A549 (cell line): ENCODE measurements at regions not wholly inside any gene's neighbourhood (a gene's known extent, or its start where the extent isn't known, plus 50 kb on each side); places are given as distances from the start of the nearest gene placed in this dataset.

Source experiments
- ATAC-seq, 2 experiments: fragments of 200-7000 bp in 1 of 2; fragments of >200 bp in 1 of 2; cut with Nextera tagmentation in 1 of 2; cut with Tn5 transposase in 1 of 2; 3 replicates each; pipeline versions ENCODE4 v1.8.0 to v1.9.1; 2018 to 2020; ENCODE audit warnings: mild to moderate bottlenecking in 1 of 2, moderate library complexity in 1 of 2
- CTCF ChIA-PET: fragments of 300-600 bp; sonication (Branson Sonifier 250); formaldehyde crosslinking; extraction: SDS; loops from one replicate; lab custom pipeline; 2021; ENCODE audit warnings: antibody characterized with exemption, inconsistent platforms; lab: Yijun Ruan, JAX
- POLR2A ChIA-PET: fragments of 350-600 bp; formaldehyde crosslinking; extraction: SDS; loops from one replicate; lab custom pipeline; 2021; ENCODE audit warnings: antibody characterized with exemption, inconsistent platforms; lab: Yijun Ruan, JAX
- DNase-seq, 2 experiments: peaks; one replicate each; pipeline versions ENCODE4 v3.0.0 to v3.0.0-alpha.2; 2011 to 2016; ENCODE audit warnings: low read depth in 1 of 2, low spot score in 1 of 2
- FAIRE-seq: peaks from 2 replicates; lab custom pipeline; 2011; peaks lifted over from hg19 to GRCh38; lab: Jason Lieb, UNC
- H3K27ac ChIP-seq, 2 experiments: fragments of >200 bp; sonication (Bioruptor Twin); formaldehyde crosslinking; 3 replicates each; pipeline ENCODE4 v1.5.1; 2016 to 2017
- H3K4me1 ChIP-seq: fragments of >200 bp; sonication (Bioruptor Twin); formaldehyde crosslinking; 3 replicates; pipeline ENCODE4 v1.6.1; 2016
- H3K4me2 ChIP-seq: fragments of >200 bp; sonication (Bioruptor Twin); formaldehyde crosslinking; 3 replicates; pipeline ENCODE4 v1.6.1; 2016
- H3K4me3 ChIP-seq: fragments of >200 bp; sonication (Bioruptor Twin); formaldehyde crosslinking; 3 replicates; pipeline ENCODE4 v1.5.1; 2016
- H3K9me3 ChIP-seq: fragments of >200 bp; sonication (Bioruptor Twin); formaldehyde crosslinking; 3 replicates; pipeline ENCODE4 v1.6.1; 2016
- BHLHE40 ChIP-seq: IDR thresholded peaks from 2 replicates; pipeline ENCODE4 v1.6.1; 2012; ENCODE audit warnings: low read depth, low read length, inconsistent platforms
- CHD4 ChIP-seq: fragments of 200-600 bp; sonication (generic); IDR thresholded peaks from 2 replicates; pipeline ENCODE4 v1.6.1; 2016; ENCODE audit warnings: antibody characterized with exemption, mild to moderate bottlenecking, borderline replicate concordance
- CTCF ChIP-seq: fragments of >200 bp; sonication (Bioruptor Twin); formaldehyde crosslinking; IDR thresholded peaks from 3 replicates; pipeline ENCODE4 v1.5.1; 2016
- ELK1 ChIP-seq: fragments of 150-350 bp; IDR thresholded peaks from 2 replicates; pipeline ENCODE4 v1.6.1; 2014; ENCODE audit warnings: low read depth, mild to moderate bottlenecking, low read length
- EP300 ChIP-seq, 2 experiments: fragments of >200 bp; sonication (Bioruptor Twin); formaldehyde crosslinking; IDR thresholded peaks; 2 replicates in 1 of 2; 3 replicates in 1 of 2; pipeline ENCODE4 v1.6.1; 2016 to 2017
- HES2 ChIP-seq: fragments of >200 bp; sonication (Bioruptor Twin); formaldehyde crosslinking; IDR thresholded peaks from 2 replicates; pipeline ENCODE4 v1.6.1; 2016
- HMGXB4 ChIP-seq: fragments of 250-450 bp; sonication (Bioruptor Pico); IDR thresholded peaks from 2 replicates; pipeline ENCODE4 v1.5.0; 2021; ENCODE audit warnings: mild to moderate bottlenecking, moderate library complexity, borderline replicate concordance
- HOXA7 ChIP-seq: fragments of 250-450 bp; sonication (Bioruptor Pico); IDR thresholded peaks from 2 replicates; pipeline ENCODE4 v1.5.0; 2020; ENCODE audit warnings: mild to moderate bottlenecking, moderate library complexity
- HOXB5 ChIP-seq: fragments of 250-450 bp; sonication (Bioruptor Pico); IDR thresholded peaks from 2 replicates; pipeline ENCODE4 v1.5.0; 2020; ENCODE audit warnings: mild to moderate bottlenecking, moderate library complexity
- JUN ChIP-seq, 2 experiments: fragments of >200 bp; sonication (Bioruptor Twin); formaldehyde crosslinking; IDR thresholded peaks; 2 replicates in 1 of 2; 3 replicates in 1 of 2; pipeline ENCODE4 v1.6.1; 2016 to 2017
- JUNB ChIP-seq: fragments of >200 bp; sonication (Bioruptor Twin); formaldehyde crosslinking; IDR thresholded peaks from 2 replicates; pipeline ENCODE4 v1.6.1; 2016
- MYC ChIP-seq: IDR thresholded peaks from 2 replicates; pipeline ENCODE4 v1.6.1; 2012; ENCODE audit warnings: mild to moderate bottlenecking, inconsistent platforms, low read length, improper control_type of control experiment, borderline replicate concordance
- NFE2L2 ChIP-seq: fragments of 150-350 bp; conservative IDR thresholded peaks from 2 replicates; pipeline ENCODE4 v1.6.1; 2014; ENCODE audit warnings: low read length
- NPAS2 ChIP-seq: fragments of 250-450 bp; sonication (Bioruptor Pico); IDR thresholded peaks from 2 replicates; pipeline ENCODE4 v1.8.0; 2022; ENCODE audit warnings: mild to moderate bottlenecking, moderate library complexity, borderline replicate concordance
- NR3C1 ChIP-seq: fragments of >200 bp; sonication (Bioruptor Twin); formaldehyde crosslinking; IDR thresholded peaks from 3 replicates; pipeline ENCODE4 v1.6.1; 2017
- RARB ChIP-seq: fragments of 250-450 bp; sonication (Bioruptor Pico); IDR thresholded peaks from 2 replicates; pipeline ENCODE4 v1.8.0; 2021; ENCODE audit warnings: mild to moderate bottlenecking, moderate library complexity
- RNF2 ChIP-seq: fragments of 200-600 bp; sonication (generic); IDR thresholded peaks from 2 replicates; pipeline ENCODE4 v1.6.1; 2016; ENCODE audit warnings: low read depth, mild to moderate bottlenecking, antibody characterized with exemption, moderate library complexity, borderline replicate concordance
- SMC3 ChIP-seq: fragments of >200 bp; sonication (Bioruptor Twin); formaldehyde crosslinking; IDR thresholded peaks from 3 replicates; pipeline ENCODE4 v1.6.1; 2018; ENCODE audit warnings: inconsistent platforms
- ZC3H11A ChIP-seq: fragments of 450-650 bp; IDR thresholded peaks from 2 replicates; pipeline ENCODE4 v1.6.1; 2014; ENCODE audit warnings: antibody characterized with exemption, mild to moderate bottlenecking
- WGBS: methylation state at CpG from one replicate; pipeline ENCODE4 v1.1.6; 2017; ENCODE audit errors: missing lambda C conversion rate; 5-methylcytosine and 5-hydroxymethylcytosine counted together

- no peaks in the 10 kb centered on the region for H3K9me3 ChIP-seq
- ChIA-PET CTCF (interaction anchor here (0.6 to 1.8 kb wide), 2 partner anchors 60 to 852 kb away, joined by 3 to 4 read pairs; no protein-coding TSS in a partner anchor), POLR2A (no interaction called here)
- ATAC-seq (no peak), FAIRE-seq (no peak), DNase-seq (no peak)
- H3K27ac ChIP-seq, result no peak overlapping the region
- H3K4me3 ChIP-seq, result no peak overlapping the region
- no peak overlapping the region for H3K4me2 ChIP-seq
- H3K4me1 ChIP-seq, result no peaks in the 10 kb centered on the region
- no peak for TF ChIP-seq MYC
- no peak for TF ChIP-seq RNF2
- no peak for TF ChIP-seq NPAS2 (CRISPR knock-in tag)
- TF ChIP-seq NR3C1, result no peak
- no peak for TF ChIP-seq NFE2L2
- no peak for TF ChIP-seq RARB (CRISPR knock-in tag)
- no peak for TF ChIP-seq HES2
- no peak for TF ChIP-seq JUNB
- TF ChIP-seq ELK1, result no peak
- no peak for TF ChIP-seq EP300 (IDR thresholded peaks at IDR 0.05)
- TF ChIP-seq CHD4, result no peak
- TF ChIP-seq HMGXB4 (CRISPR knock-in tag), result no peak
- no peak for TF ChIP-seq BHLHE40
Measured at GRCh38 chr3:94293793-94294195, 230.9 kb downstream of the NSUN3 start.

GRCh38 chr3:94294806-94295205 is 231.9 kb downstream of the NSUN3 start:
- ATAC-seq, result no peak
- CTCF ChIA-PET, result interaction anchor here (1.0 to 1.8 kb wide), 2 partner anchors 10 to 61 kb away, joined by 3 to 4 read pairs; no protein-coding TSS in a partner anchor

GRCh38 chr3:94299716-94300115 is 236.9 kb downstream of the NSUN3 start:
- no peak overlapping the region for H3K4me3 ChIP-seq
- TF ChIP-seq SMC3, result no peak
- no peak for TF ChIP-seq HES2
- DNase-seq, result no peak
- H3K9me3 ChIP-seq, result no peaks in the 10 kb centered on the region
- POLR2A ChIA-PET, result no interaction called here
- ATAC-seq, result no peak
- H3K4me1 ChIP-seq, result no peaks in the 10 kb centered on the region
- CTCF ChIA-PET, result interaction anchor here (0.9 kb wide), 1 partner anchor 10 kb away, joined by 3 read pairs; no protein-coding TSS in a partner anchor
- H3K4me2 ChIP-seq, result no peak overlapping the region
- FAIRE-seq, result no peak
- H3K27ac ChIP-seq, result no peak overlapping the region

More at GRCh38 chr3:94294806-94295205, 231.9 kb downstream of the NSUN3 start:
- Histone ChIP-seq H3K9me3 (no peaks in the 10 kb centered on the region), H3K27ac (no peak overlapping the region), H3K4me3 (no peak overlapping the region), H3K4me1 (no peaks in the 10 kb centered on the region), H3K4me2 (no peak overlapping the region)
- TF ChIP-seq RNF2, result no peak
- TF ChIP-seq JUN (IDR thresholded peaks at IDR 0.05), result no peak
- no peak for TF ChIP-seq ZC3H11A
- no peak for TF ChIP-seq NPAS2 (CRISPR knock-in tag)
- TF ChIP-seq HOXA7 (CRISPR knock-in tag), result no peak
- TF ChIP-seq HOXB5 (CRISPR knock-in tag), result no peak
- no peak for TF ChIP-seq CTCF
- WGBS, result 3% methylated on average over 1 of the region's 1 CpG
- DNase-seq, result no peak
- POLR2A ChIA-PET, result no interaction called here
- no peak for FAIRE-seq
